HG03095 (cell line): ENCODE measurements at regions not wholly inside any gene's neighbourhood (a gene's known extent, or its start where the extent isn't known, plus 50 kb on each side); places are given as distances from the start of the nearest gene placed in this dataset.

ENCODE experiments used
- ATAC-seq: cut with Tn5 transposase; IDR thresholded peaks from one replicate; pipeline ENCODE4 v1.9.1; 2021; ENCODE audit warnings: moderate library complexity; ENCODE audit not compliant: unreplicated experiment

DNA sequence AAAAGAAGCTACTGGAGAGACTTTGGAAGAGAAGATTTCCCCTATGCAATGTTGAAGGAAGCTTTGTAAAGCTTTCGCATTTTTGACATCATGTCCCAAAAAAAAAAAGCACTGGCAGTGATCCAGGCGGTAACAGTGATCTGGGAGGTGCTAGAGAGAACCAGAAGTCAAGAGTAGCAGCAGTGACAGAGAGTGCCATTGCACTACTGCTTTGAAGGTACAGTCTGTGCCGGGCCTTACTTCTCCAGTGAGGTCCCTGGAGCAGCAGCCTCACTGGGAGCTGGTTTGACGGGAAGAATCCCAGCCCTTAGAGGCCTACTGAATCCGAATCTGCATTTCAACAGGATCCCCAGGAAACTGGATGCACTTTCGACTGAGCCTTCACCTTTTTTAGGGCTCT is 50.9 kb upstream of the ATL2 start:
- no peak for ATAC-seq

- no peak for ATAC-seq
Measured at GRCh38 chr2:38427054-38427453, 50.0 kb upstream of the ATL2 start.
